HepG2 (cell line): ENCODE measurements at regions not wholly inside any gene's neighbourhood (a gene's known extent, or its start where the extent isn't known, plus 50 kb on each side); places are given as distances from the start of the nearest gene placed in this dataset.

ENCODE experiments used
- ATAC-seq: fragments of 200-7000 bp; cut with Tn5 transposase; 3 replicates; pipeline ENCODE4 v1.9.1; 2020; ENCODE audit warnings: mild to moderate bottlenecking, moderate library complexity
- BruUV-seq: library from RNA; stranded (reverse); fragments of 400-500 nt; replicated peaks from 2 replicates; lab custom pipeline; 2021; lab: Mats Ljungman, UMichigan
- CTCF ChIA-PET: fragments of 300-600 bp; formaldehyde crosslinking; extraction: SDS; loops from one replicate; lab custom pipeline; 2021; ENCODE audit warnings: low total read pairs, inconsistent platforms, low intra/inter-chr PET ratio; lab: Yijun Ruan, JAX
- POLR2A ChIA-PET: fragments of 350-600 bp; sonication (Branson Sonifier 250); formaldehyde crosslinking; loops from one replicate; lab custom pipeline; 2020; ENCODE audit warnings: antibody characterized with exemption, inconsistent platforms; lab: Yijun Ruan, JAX
- DNase-seq: peaks from one replicate; pipeline ENCODE4 v3.0.0-alpha.2; 2015; ENCODE audit warnings: low spot score
- FAIRE-seq: peaks from 3 replicates; lab custom pipeline; 2011; peaks lifted over from hg19 to GRCh38; lab: Jason Lieb, UNC
- H2AFZ ChIP-seq: one replicate; pipeline ENCODE4 v1.6.1; 2011; ENCODE audit warnings: low read length, inconsistent platforms
- H3K27ac ChIP-seq: fragments of 300-600 bp; 3 replicates; pipeline ENCODE4 v1.8.0; 2011; ENCODE audit warnings: mixed run types, mild to moderate bottlenecking, mixed read lengths, low read length, inconsistent platforms; ENCODE audit not compliant: insufficient read depth; ENCODE audit errors: extremely low read length
- H3K27me3 ChIP-seq, 2 experiments: fragments of 200-600 bp in 1 of 2; 2 replicates in 1 of 2; 3 replicates in 1 of 2; pipeline versions ENCODE4 v1.6.0 to v1.8.0; 2011; ENCODE audit warnings: low read length in 2 of 2, mild to moderate bottlenecking in 2 of 2, moderate library complexity in 2 of 2, inconsistent platforms in 1 of 2; ENCODE audit not compliant: insufficient read depth in 2 of 2, control insufficient read depth in 1 of 2
- H3K36me3 ChIP-seq, 2 experiments: fragments of 200-600 bp in 1 of 2; replicated peaks in 1 of 2; 2 replicates in 1 of 2; 3 replicates in 1 of 2; pipeline versions ENCODE4 v1.5.1 to v1.8.0; 2011; ENCODE audit warnings: low read length in 2 of 2, inconsistent platforms in 1 of 2; ENCODE audit not compliant: insufficient read depth in 2 of 2, control insufficient read depth in 1 of 2
- H3K4me1 ChIP-seq: 2 replicates; pipeline ENCODE4 v1.5.1; 2012; ENCODE audit warnings: low read length, inconsistent platforms; ENCODE audit not compliant: insufficient read depth
- H3K4me2 ChIP-seq: 2 replicates; pipeline ENCODE4 v1.6.0; 2011; ENCODE audit warnings: low read depth, low read length, inconsistent platforms
- H3K4me3 ChIP-seq, 3 experiments: fragments of 200-600 bp in 1 of 3; sonication (generic), shearing (Covaris generic) in 1 of 3; replicated peaks in 1 of 3; 2 replicates each; pipeline ENCODE4 v1.5.1; 2011 to 2016; ENCODE audit warnings: low read length in 3 of 3, inconsistent platforms in 2 of 3, low read depth in 2 of 3, mild to moderate bottlenecking in 2 of 3, control low read depth in 1 of 3, mixed read lengths in 1 of 3; ENCODE audit not compliant: insufficient read depth in 1 of 3
- H3K79me2 ChIP-seq: one replicate; pipeline ENCODE4 v1.6.1; 2011; ENCODE audit warnings: low read length, inconsistent platforms; ENCODE audit not compliant: insufficient read depth
- H3K9ac ChIP-seq: 2 replicates; pipeline ENCODE4 v1.6.0; 2011; ENCODE audit warnings: mild to moderate bottlenecking, low read depth, low read length, inconsistent platforms; ENCODE audit not compliant: insufficient read depth
- H3K9me3 ChIP-seq: 2 replicates; pipeline ENCODE4 v1.5.1; 2012; ENCODE audit warnings: mild to moderate bottlenecking, low read length
- H4K20me1 ChIP-seq: 2 replicates; pipeline ENCODE4 v1.6.0; 2011; ENCODE audit warnings: inconsistent platforms, mild to moderate bottlenecking, low read length, moderate library complexity; ENCODE audit not compliant: insufficient read depth
- CBX1 ChIP-seq: IDR thresholded peaks from one replicate; pipeline ENCODE4 v1.6.1; 2016; ENCODE audit warnings: antibody characterized with exemption, low read depth
- GABPA ChIP-seq, 2 experiments: IDR thresholded peaks; 2 replicates each; pipeline ENCODE4 v1.6.1; 2011 to 2016; ENCODE audit warnings: low read depth in 2 of 2, low read length in 1 of 2, missing biosample characterization in 1 of 2, missing genetic modification characterization in 1 of 2
- HCFC1 ChIP-seq: fragments of 150-350 bp; IDR thresholded peaks from 2 replicates; pipeline ENCODE4 v1.6.1; 2014; ENCODE audit warnings: low read depth, low read length
- MEIS1 ChIP-seq: sonication (generic); formaldehyde crosslinking; IDR thresholded peaks from 2 replicates; pipeline ENCODE4 v1.9.0; 2021; ENCODE audit warnings: mild to moderate bottlenecking, missing genetic modification reagents, moderate library complexity, borderline replicate concordance
- NAIF1 ChIP-seq: sonication (generic); formaldehyde crosslinking; IDR thresholded peaks from 2 replicates; pipeline ENCODE4 v1.5.0; 2020; ENCODE audit warnings: mild to moderate bottlenecking, missing genetic modification reagents, borderline replicate concordance
- PITX1 ChIP-seq: sonication (generic); formaldehyde crosslinking; IDR thresholded peaks from 2 replicates; pipeline ENCODE4 v1.5.1; 2020; ENCODE audit warnings: mild to moderate bottlenecking, missing genetic modification reagents
- SKI ChIP-seq: fragments of 450-650 bp; IDR thresholded peaks from one replicate; pipeline ENCODE4 v1.6.1; 2018; ENCODE audit warnings: mild to moderate bottlenecking; ENCODE audit not compliant: partially characterized antibody
- ZFP36L2 ChIP-seq: sonication (generic); formaldehyde crosslinking; IDR thresholded peaks from 2 replicates; pipeline ENCODE4 v1.4.0; 2020; ENCODE audit warnings: missing genetic modification reagents
- ZNF564 ChIP-seq: sonication (generic); formaldehyde crosslinking; IDR thresholded peaks from 2 replicates; pipeline ENCODE4 v1.8.1; 2023; ENCODE audit warnings: mild to moderate bottlenecking, missing genetic modification reagents
- ZNF713 ChIP-seq: sonication (generic); formaldehyde crosslinking; IDR thresholded peaks from 2 replicates; pipeline ENCODE4 v1.4.0; 2020; ENCODE audit warnings: mild to moderate bottlenecking, missing genetic modification reagents
- ZNF75D ChIP-seq: sonication (generic); formaldehyde crosslinking; IDR thresholded peaks from 2 replicates; pipeline ENCODE4 v1.8.1; 2023; ENCODE audit warnings: missing genetic modification reagents, mild to moderate bottlenecking, borderline replicate concordance
- WGBS: methylation state at CpG from one replicate; pipeline ENCODE4 v1.1.6; 2017; ENCODE audit warnings: low lambda C conversion rate; 5-methylcytosine and 5-hydroxymethylcytosine counted together
- in situ Hi-C: cut with HindIII; loops from 2 replicates; pipeline ENCODE4 v1.10.0; 2017; ENCODE audit warnings: low pct_unique_long_range_greater_than_20kb; ENCODE audit not compliant: extremely low pct_ligation_motif_present
- intact Hi-C: fragments of 100-400 bp; cut with micrococcal nuclease; formaldehyde crosslinking; loops from one replicate; pipeline ENCODE4 v1.10.0; 2022; ENCODE audit not compliant: unreplicated experiment
- TF ChIP-seq, protein P1 (sequence below): IDR thresholded peaks from 2 replicates; pipeline ENCODE4 v1.6.1; 2016; ENCODE audit warnings: missing compliant biosample characterization, missing genetic modification reagents, borderline replicate concordance
- TF ChIP-seq, protein P2 (sequence below): IDR thresholded peaks from 2 replicates; pipeline ENCODE4 v1.6.1; 2018; ENCODE audit warnings: missing genetic modification reagents
- TF ChIP-seq, protein P3 (sequence below), 2 experiments: sonication (generic) in 1 of 2; formaldehyde crosslinking in 1 of 2; IDR thresholded peaks; 2 replicates each; pipeline versions ENCODE4 v1.4.0 to v1.6.1; 2016 to 2020; ENCODE audit warnings: borderline replicate concordance in 1 of 2, low read depth in 1 of 2, mild to moderate bottlenecking in 1 of 2, missing genetic modification reagents in 1 of 2

DNA sequence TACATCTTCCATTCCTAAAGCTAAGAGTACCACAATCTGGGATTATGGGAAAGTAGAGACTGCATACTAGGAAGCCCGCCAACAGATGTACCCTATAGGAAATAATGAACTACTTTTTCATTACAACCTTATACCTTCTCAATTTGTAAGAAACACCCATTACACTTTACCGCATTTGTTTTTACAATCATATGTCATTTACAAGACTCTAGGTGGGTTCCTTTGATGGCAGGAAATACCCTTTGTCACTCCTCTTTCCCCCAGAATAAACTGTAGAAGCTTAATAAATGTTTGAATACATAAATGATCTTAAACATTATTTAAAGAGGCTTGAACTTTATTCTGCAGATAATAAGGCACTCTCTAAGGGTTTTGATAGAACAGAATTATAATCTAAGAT lies 150.1 kb upstream of the TGFBR2 start:
- intact Hi-C loops (no loop called here), in situ Hi-C loops (no loop called here)
- H3K27me3 ChIP-seq = no peaks in the 10 kb centered on the region; a peak in 1 of 5 replicates
- no peak overlapping the region for H3K4me3 ChIP-seq
- H4K20me1 ChIP-seq = no peaks in the 10 kb centered on the region
- no peak for TF ChIP-seq MEIS1 (CRISPR knock-in tag)
- TF ChIP-seq GABPA (IDR thresholded peaks at IDR 0.05; ENCODE audit: low read depth, low read length) = no peak
- no peak for TF ChIP-seq GABPA (CRISPR knock-in tag; IDR thresholded peaks at IDR 0.05; ENCODE audit: low read depth)
- TF ChIP-seq ZNF75D (CRISPR knock-in tag) = no peak
- no peak for TF ChIP-seq NAIF1 (CRISPR knock-in tag)
- TF ChIP-seq ZNF713 = no peak
- no peak for TF ChIP-seq PITX1 (CRISPR knock-in tag)
- TF ChIP-seq, protein P1, sequence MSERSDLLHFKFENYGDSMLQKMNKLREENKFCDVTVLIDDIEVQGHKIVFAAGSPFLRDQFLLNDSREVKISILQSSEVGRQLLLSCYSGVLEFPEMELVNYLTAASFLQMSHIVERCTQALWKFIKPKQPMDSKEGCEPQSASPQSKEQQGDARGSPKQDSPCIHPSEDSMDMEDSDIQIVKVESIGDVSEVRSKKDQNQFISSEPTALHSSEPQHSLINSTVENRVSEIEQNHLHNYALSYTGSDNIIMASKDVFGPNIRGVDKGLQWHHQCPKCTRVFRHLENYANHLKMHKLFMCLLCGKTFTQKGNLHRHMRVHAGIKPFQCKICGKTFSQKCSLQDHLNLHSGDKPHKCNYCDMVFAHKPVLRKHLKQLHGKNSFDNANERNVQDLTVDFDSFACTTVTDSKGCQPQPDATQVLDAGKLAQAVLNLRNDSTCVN = no peak
- TF ChIP-seq, protein P2, sequence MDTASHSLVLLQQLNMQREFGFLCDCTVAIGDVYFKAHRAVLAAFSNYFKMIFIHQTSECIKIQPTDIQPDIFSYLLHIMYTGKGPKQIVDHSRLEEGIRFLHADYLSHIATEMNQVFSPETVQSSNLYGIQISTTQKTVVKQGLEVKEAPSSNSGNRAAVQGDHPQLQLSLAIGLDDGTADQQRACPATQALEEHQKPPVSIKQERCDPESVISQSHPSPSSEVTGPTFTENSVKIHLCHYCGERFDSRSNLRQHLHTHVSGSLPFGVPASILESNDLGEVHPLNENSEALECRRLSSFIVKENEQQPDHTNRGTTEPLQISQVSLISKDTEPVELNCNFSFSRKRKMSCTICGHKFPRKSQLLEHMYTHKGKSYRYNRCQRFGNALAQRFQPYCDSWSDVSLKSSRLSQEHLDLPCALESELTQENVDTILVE (CRISPR knock-in tag) = no peak
- no peak for TF ChIP-seq CBX1
- TF ChIP-seq HCFC1 = no peak
- TF ChIP-seq, protein P3, sequence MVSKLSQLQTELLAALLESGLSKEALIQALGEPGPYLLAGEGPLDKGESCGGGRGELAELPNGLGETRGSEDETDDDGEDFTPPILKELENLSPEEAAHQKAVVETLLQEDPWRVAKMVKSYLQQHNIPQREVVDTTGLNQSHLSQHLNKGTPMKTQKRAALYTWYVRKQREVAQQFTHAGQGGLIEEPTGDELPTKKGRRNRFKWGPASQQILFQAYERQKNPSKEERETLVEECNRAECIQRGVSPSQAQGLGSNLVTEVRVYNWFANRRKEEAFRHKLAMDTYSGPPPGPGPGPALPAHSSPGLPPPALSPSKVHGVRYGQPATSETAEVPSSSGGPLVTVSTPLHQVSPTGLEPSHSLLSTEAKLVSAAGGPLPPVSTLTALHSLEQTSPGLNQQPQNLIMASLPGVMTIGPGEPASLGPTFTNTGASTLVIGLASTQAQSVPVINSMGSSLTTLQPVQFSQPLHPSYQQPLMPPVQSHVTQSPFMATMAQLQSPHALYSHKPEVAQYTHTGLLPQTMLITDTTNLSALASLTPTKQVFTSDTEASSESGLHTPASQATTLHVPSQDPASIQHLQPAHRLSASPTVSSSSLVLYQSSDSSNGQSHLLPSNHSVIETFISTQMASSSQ (IDR thresholded peaks at IDR 0.05; ENCODE audit: low read depth) = no peak
- TF ChIP-seq, protein P3 (CRISPR knock-in tag; IDR thresholded peaks at IDR 0.05; ENCODE audit: borderline replicate concordance) = no peak
- TF ChIP-seq SKI = no peak
- TF ChIP-seq ZFP36L2 = no peak
- TF ChIP-seq ZNF564 (CRISPR knock-in tag) = no peak
- H3K36me3 ChIP-seq = no peaks in the 10 kb centered on the region
- H3K9ac ChIP-seq = no peak overlapping the region
- ChIA-PET CTCF (no interaction called here), POLR2A (no interaction called here)
- no peak overlapping the region for H3K27ac ChIP-seq
- H3K4me2 ChIP-seq = no peak overlapping the region
- no peak overlapping the region for H2AFZ ChIP-seq
- H3K9me3 ChIP-seq = no peaks in the 10 kb centered on the region
- DNase-seq (no peak), ATAC-seq (no peak), FAIRE-seq (no peak)
- H3K4me1 ChIP-seq = peaks cover 7% of the 10 kb centered on the region; the same call in 1 of the 2 replicates
- WGBS = 94% methylated on average over 2 of the region's 2 CpGs
- no TSS peak for BruUV-seq
- no peaks in the 10 kb centered on the region for H3K79me2 ChIP-seq
